Tongue (tissue), 1 donor: ENCODE measurements at regions not wholly inside any gene's neighbourhood (a gene's known extent, or its start where the extent isn't known, plus 50 kb on each side); places are given as distances from the start of the nearest gene placed in this dataset.

ENCODE experiments used
- DNase-seq: peaks from one replicate; pipeline ENCODE4 v3.0.0-alpha.2; 2015

GRCh38 chr10:33126742-33127141, 168.7 kb upstream of the ITGB1 start:
- no peak for DNase-seq

- peak; percentile 64 for DNase-seq
These were observed 167.8 kb upstream of the ITGB1 start for GRCh38 chr10:33125522-33126517.

- DNase-seq, result no peak
These were observed 167.1 kb upstream of the ITGB1 start for GRCh38 chr10:33125111-33125510.

- DNase-seq, result no peak
These were observed 165.7 kb upstream of the ITGB1 start for GRCh38 chr10:33123680-33124079.

- DNase-seq, result peak; percentile 84
These were observed 164.2 kb upstream of the ITGB1 start for GRCh38 chr10:33122014-33122809.

GRCh38 chr10:33120700-33121099, 162.7 kb upstream of the ITGB1 start:
- no peak for DNase-seq

GRCh38 chr10:33120275-33120674, 162.2 kb upstream of the ITGB1 start:
- no peak for DNase-seq

GRCh38 chr10:33117816-33118215, 159.8 kb upstream of the ITGB1 start:
- DNase-seq, result no peak

GRCh38 chr10:33117230-33117629, 159.2 kb upstream of the ITGB1 start:
- DNase-seq, result peak; percentile 25

GRCh38 chr10:33115738-33116719, 158.0 kb upstream of the ITGB1 start:
- DNase-seq, result peak; percentile 74

- no peak for DNase-seq
These were observed 156.5 kb upstream of the ITGB1 start for GRCh38 chr10:33114451-33114952.

GRCh38 chr10:33113466-33113865, 155.4 kb upstream of the ITGB1 start:
- DNase-seq, result peak; percentile 45

- DNase-seq, result peak; percentile 32
These were observed 154.9 kb upstream of the ITGB1 start for GRCh38 chr10:33112831-33113455.

GRCh38 chr10:33111488-33112051, 153.5 kb upstream of the ITGB1 start:
- peak; percentile 69 for DNase-seq

- DNase-seq, result no peak
These were observed 151.9 kb upstream of the ITGB1 start for GRCh38 chr10:33109788-33110469.

GRCh38 chr10:33109384-33109783, 151.4 kb upstream of the ITGB1 start:
- no peak for DNase-seq

- DNase-seq, result no peak
These were observed 149.9 kb upstream of the ITGB1 start for GRCh38 chr10:33107953-33108352.

- DNase-seq, result no peak
These were observed 148.7 kb upstream of the ITGB1 start for GRCh38 chr10:33106767-33107166.

GRCh38 chr10:33103863-33104379, 145.9 kb upstream of the ITGB1 start:
- no peak for DNase-seq

- no peak for DNase-seq
These were observed 144.0 kb upstream of the ITGB1 start for GRCh38 chr10:33102071-33102470.
